Fibroblast of lung (primary cell): ENCODE measurements at regions not wholly inside any gene's neighbourhood (a gene's known extent, or its start where the extent isn't known, plus 50 kb on each side); places are given as distances from the start of the nearest gene placed in this dataset.

Experiments used
- EZH2 ChIP-seq: IDR thresholded peaks from 2 replicates; pipeline ENCODE4 v1.5.1; 2012; ENCODE audit warnings: low read length, control low read depth, mild to moderate bottlenecking; ENCODE audit errors: missing control alignments
- TF ChIP-seq, protein P1 (sequence below), 2 donors: IDR thresholded peaks in 1 of 2; conservative IDR thresholded peaks in 1 of 2; 1 replicate in 1 of 2; 2 replicates in 1 of 2; pipeline ENCODE4 v1.5.1; 2011 to 2012; ENCODE audit warnings: low read length in 2 of 2, control low read depth in 1 of 2, inconsistent platforms in 1 of 2, low read depth in 1 of 2, mild to moderate bottlenecking in 1 of 2

DNA sequence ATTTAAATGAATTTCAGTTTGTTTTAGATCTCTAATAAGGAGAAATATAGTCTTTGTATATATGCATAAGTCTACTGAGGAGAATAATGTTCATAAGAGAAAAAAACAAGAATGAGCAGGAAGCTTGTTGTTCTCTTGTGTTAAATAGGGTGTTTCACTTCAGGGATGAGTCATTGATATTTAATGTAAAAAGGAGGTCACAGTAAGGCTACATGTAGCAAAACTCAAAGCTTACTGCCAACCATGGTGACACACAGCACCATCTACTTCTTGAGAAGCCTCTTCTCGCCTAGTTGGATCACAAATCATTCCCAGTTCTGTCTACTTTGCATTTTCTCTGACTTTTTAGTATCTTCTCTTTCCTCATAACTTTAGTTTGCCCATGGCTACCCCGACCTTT is 1466.0 kb upstream of the C9orf72 start:
- TF ChIP-seq, protein P1, sequence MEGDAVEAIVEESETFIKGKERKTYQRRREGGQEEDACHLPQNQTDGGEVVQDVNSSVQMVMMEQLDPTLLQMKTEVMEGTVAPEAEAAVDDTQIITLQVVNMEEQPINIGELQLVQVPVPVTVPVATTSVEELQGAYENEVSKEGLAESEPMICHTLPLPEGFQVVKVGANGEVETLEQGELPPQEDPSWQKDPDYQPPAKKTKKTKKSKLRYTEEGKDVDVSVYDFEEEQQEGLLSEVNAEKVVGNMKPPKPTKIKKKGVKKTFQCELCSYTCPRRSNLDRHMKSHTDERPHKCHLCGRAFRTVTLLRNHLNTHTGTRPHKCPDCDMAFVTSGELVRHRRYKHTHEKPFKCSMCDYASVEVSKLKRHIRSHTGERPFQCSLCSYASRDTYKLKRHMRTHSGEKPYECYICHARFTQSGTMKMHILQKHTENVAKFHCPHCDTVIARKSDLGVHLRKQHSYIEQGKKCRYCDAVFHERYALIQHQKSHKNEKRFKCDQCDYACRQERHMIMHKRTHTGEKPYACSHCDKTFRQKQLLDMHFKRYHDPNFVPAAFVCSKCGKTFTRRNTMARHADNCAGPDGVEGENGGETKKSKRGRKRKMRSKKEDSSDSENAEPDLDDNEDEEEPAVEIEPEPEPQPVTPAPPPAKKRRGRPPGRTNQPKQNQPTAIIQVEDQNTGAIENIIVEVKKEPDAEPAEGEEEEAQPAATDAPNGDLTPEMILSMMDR (conservative IDR thresholded peaks at IDR 0.05 in 1 of 2, IDR thresholded peaks at IDR 0.05 in 1 of 2; ENCODE audit: low read depth in 1 of 2, low read length in 2 of 2), result no peak
- no peak for TF ChIP-seq EZH2
